TTC549 (cell line): ENCODE measurements at regions not wholly inside any gene's neighbourhood (a gene's known extent, or its start where the extent isn't known, plus 50 kb on each side); places are given as distances from the start of the nearest gene placed in this dataset.
"Not testable (repeated sequence)": the region's sequence is repeated elsewhere in the genome, so short reads cannot be mapped to it uniquely, and the experiment has no call there.

Experiments
- FAIRE-seq: peaks from 2 replicates; lab custom pipeline; 2012; peaks lifted over from hg19 to GRCh38; lab: Jason Lieb, UNC

- FAIRE-seq = no peak
Observed at GRCh38 chr4:126445596-126445995, 1130.8 kb downstream of the FAT4 start.

- FAIRE-seq = no peak
Observed at GRCh38 chr4:126446917-126447316, 1132.2 kb downstream of the FAT4 start.

DNA sequence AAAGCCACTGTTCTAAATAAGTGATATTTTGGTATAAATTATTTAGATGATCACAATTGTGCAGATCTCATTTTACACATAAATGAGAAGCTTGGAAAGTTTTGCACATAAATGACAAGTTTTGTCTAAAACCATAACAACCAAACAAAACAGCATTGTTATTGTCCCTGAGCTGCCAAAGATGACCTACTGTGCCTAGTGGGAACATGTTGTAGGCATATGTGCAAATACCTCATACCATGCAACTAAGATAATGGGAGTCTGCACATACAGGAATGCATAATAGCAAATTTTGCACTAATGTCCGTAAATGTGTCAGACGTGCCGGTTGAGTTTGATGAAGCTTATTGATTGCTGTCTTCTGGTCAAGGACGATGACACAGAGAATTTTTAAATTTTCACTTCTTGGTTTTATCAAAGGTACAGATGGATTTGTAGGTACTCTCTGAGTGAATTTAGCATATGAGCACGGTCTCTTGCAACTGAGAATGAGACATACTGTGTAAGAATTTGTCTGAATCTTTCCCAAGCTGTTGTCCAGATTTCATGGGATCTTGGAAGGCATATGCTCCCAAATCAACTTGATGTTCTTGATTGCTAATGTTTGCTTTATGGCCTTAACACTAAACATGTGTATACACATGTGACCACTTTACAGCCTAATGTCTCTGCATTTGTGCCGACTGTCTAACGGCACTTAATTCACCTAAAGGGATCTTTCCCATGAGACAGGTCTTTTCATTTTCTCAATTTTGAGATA, 1133.5 kb downstream of the FAT4 start:
- FAIRE-seq = no peak

GRCh38 chr4:126451237-126451873, 1136.6 kb downstream of the FAT4 start:
- FAIRE-seq = no peak

DNA sequence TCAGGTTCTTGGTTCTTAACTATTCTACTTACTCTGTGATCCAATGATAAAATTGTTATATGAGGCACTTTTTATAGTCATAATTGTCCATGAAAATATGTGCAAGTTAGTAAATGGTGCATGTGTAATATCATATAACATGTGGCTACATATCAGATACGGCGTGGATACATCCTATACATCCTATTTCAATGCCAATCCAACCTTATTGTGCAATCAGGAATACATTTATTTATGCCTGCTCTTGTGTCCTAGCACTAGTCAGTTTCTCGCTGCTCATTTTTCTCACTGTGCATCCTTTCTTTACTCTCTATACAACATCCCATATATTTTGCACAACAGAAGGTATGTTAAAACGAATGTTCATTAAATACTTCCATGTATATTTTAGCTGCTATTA, 1141.1 kb downstream of the FAT4 start:
- FAIRE-seq = no peak

DNA sequence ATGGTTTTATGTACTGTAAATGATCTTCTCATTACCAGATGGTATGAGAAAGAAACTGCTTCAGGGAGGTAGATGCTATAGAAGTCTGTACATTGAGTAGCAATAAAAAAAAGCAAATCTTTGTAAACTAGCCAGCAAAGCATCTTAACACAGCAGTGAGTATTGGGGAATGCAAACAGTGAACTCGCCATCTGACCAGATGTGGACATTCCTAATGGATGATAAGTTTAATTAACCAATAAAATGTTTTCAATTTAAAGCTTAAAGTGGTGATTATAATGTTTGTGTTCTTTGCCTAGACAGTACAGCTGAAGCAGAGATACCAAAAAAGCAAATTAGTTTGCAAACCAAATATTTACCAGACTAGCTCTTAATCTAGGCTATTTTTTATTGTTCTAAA, 1144.2 kb downstream of the FAT4 start:
- FAIRE-seq = no peak

- FAIRE-seq = no peak
Observed at GRCh38 chr4:126465341-126465740, 1150.6 kb downstream of the FAT4 start.

- FAIRE-seq = no peak
Observed at GRCh38 chr4:126466848-126467247, 1152.1 kb downstream of the FAT4 start.

DNA sequence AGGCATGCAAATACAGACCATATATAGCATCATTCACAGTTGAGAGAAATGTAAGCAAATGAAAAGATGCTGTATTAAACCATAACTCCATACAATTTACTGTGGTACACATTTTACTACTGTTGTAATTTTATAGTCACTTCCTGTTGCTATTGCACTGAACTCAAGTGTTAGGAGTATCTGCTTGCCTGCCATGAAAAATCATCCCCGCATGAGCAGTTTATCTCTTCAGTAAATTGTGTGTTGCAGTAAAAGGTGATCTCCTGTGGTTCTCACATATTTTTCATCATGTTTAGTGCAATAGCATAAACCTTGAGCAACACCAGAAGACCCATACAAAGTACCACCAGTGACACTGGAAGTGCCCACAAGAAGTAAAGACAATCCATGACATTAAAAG, 1153.4 kb downstream of the FAT4 start:
- FAIRE-seq = no peak

DNA sequence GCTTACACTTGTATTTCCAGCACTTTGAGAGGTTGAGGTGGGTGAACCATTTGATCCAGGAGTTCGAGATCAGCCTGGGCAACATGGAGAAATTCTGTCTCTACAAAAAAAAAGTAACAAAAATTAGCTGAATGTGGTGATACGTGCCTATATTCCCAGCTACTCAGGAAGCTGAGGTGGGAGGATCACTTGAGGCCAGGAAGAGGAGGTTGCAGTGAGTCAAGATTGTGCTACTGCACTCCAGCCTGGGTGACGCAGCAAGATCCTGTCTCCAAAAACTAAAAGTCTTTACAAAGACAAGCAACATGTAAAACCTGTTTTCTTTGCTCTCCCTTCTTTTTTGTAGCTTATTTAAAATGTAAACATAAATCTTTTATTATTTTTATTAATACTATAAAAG, 1156.1 kb downstream of the FAT4 start:
- FAIRE-seq = no peak

DNA sequence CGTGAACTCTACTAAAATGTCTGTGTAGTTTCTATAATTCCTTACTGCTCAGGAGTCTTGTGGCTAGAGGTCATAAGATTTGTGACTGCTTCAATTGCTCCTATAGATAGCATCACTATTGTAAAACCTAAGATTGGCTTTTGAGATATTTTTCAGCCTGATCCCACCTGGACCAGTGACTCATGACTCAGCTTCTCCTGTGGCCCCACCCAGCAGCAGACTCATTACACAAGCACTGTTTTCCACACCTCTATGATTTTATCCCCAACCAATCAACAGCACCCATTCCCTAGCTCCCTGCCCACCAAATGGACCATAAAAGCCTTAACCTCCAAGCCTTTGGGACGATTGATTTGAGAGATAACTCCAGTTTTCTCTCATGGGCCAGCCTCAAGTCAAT, 1157.0 kb upstream of the INTU start:
- FAIRE-seq = no peak

DNA sequence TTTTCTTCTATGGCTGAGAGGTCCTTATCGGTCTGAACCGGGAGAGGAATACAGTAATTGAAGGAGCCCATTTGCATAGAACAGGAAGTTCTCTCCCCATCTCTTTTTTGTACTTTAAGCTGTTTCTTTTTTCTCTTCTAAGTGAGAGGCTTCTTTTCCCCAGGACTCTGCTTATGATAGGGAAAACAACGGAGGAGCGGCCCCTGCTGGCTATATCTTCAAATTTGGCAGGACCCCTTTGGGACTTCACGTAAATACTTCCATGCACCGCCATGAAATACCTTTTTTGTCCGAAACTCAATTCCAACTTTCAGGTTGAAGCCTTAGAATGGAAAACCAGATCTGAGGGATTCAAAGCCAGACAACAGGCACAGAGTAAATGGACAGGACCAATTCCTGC, 1153.0 kb upstream of the INTU start:
- no peak for FAIRE-seq

DNA sequence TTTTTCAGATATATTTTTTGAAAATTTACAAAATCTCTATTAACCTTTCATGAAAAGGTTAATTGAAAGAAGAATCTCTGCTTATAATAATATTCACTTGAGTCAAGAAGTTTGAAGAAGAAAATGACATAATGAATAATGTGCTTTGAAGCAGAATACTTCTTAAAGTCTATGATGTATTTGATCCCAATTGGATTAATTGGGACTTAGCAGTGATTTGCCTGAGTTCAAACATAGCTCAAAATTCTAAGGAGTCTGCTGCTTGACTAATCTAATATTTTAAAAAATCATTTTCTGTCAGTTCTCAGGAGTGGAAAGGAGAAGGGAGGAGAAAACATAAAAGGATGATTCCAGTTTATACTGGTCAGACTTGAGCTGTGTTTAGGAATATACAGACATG, 1150.4 kb upstream of the INTU start:
- no peak for FAIRE-seq

GRCh38 chr4:126486377-126486776, 1146.4 kb upstream of the INTU start:
- no peak for FAIRE-seq

DNA sequence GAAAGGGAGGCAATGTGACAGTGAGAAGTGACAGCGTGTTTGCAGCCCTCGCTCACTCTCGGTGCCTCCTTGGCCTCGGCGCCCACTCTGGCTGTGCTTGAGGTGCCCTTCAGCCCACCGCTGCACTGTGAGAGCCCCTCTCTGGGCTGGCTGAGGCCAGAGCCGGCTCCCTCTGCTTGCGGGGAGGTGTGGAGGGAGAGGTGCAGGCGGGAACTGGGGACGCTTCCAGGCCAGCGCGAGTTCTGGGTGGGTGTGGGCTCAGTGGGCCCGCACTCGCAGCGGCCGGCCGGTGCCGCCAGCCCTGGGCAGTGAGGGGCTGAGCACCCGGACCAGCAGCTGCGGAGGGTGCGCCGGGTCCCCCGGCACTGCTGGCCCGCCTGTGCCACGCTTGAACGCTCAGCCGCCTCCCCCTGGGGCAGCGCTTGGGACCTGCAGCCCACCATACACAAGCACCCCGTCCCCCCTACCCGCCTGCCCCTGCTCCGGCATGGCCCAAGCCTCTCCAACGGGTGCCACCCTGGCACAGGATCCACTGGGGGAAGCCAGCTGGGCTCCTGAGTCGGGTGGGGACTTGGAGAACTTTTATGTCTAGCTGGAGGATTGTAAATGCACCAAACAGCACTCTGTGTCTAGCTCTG, 1142.8 kb upstream of the INTU start:
- FAIRE-seq = no peak

DNA sequence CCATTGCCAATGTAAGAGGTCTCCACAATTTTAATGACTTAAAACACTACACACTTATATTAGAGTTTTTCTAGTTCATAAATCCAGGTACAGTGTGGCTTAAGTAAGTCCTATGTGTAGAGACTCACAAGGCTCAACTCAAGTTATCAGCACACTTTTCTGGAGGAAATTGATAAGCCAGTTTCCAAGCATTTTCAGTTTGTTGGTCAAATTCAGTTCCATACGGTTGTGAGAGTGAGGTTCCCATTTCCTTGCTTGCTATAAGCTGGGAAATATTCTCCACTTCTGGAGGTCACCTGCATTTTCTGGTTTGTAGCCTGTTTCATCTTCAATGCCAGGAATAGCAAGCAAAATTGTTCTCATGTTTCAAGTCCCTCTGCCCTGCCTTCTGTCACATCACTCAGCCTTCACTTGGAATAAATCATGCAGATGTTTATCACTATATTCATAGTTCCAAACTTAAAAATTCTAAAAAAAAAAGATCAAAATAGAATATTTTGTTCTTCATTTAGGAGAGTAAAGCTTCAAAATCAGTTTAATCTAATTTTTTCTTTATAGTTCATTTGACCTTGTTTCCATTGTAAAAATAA, 1137.5 kb upstream of the INTU start:
- FAIRE-seq = no peak

DNA sequence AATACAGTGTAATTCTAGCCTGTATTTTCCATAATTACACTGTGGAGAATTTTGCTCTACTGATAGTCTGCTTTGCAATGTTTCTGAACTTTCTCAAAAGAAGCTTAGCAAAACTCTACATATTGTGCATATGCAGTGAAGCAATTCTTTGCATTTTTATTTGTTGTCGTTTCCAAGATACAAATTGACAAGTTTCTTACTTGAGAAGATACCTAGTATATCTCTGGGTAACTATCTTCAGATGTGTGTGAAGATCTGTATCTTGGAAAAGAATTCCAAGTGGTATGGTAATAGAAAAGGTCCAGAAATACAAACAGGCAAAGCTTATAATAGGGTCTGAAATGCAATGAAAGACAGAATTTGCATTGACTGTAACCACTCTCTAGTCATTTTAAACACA, 1119.8 kb upstream of the INTU start:
- no peak for FAIRE-seq

- FAIRE-seq = no peak
Observed at GRCh38 chr4:126513596-126513995, 1119.2 kb upstream of the INTU start.

DNA sequence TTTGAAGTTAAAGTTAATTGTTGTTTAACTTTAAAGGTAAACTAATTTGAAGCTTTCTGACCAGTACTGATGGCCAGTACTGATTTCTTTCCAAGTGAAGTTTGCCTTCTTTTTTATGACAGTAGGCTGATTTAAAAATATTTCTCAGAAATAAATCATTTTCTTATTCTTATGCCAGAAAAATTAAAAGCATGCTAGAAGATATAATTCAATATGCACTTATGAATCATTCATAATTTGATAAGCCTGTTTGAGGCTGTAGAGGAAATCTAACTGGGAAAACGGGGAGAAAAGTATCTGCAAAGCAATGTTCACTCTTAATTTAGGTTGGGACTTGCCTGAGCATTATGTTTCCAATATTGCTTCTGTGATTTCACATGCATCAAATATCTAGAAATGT, 1112.0 kb upstream of the INTU start:
- FAIRE-seq = no peak

DNA sequence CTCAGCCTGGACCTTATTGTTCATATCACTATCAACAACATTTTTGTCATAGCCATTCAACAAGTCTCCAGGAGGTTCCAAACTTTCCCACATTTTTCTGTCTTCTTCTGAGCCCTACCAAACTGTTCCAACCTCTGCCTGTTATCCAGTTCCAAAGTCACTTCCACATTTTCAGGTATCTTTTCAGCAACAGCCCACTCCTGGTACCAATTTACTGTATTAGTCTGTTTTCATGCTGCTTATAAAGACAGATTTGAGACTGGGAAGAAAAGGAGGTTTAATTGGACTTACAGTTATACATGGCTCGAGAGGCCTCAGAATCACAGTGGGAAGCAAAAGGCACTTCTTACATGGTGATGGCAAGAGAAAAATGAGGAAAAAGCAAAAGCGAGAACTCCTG, 1107.4 kb upstream of the INTU start:
- not testable (repeated sequence) for FAIRE-seq

DNA sequence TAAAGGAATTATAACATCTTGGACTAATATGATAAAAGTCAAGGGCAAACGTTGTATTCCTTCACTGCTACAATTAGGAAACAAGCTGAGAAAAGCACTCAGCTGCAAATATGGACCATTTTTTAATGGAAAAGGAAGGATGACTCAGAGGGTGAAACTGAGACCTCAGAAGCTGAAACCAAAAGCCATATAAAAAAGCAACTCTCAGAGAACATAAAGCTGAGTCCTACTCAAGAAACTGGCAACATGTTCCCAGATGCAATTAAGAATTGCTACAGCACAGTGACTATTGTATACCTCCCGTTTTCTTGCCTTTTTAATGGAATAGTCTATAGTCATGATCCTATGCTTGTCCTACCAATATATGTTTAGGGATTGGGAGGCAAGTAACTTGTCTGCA, 1106.4 kb upstream of the INTU start:
- no peak for FAIRE-seq

DNA sequence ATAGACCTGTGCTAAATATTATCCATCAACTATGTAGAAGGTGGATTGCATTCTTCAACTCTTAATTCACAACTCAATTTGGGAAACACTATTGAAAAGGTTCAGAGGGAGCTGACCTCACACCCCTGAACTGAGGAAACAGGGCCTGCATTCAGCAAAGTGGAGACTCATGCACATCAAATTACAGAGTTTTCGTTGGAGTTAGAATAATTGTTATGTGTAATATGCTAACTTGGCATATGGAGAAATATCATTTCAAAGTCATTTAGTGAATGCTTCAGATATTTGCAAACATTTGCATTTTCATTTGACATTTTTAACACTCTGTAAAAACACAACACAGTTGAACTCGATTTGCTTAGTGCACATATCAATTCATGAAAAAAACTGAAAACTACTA, 1102.8 kb upstream of the INTU start:
- no peak for FAIRE-seq

GRCh38 chr4:126530996-126531585, 1101.7 kb upstream of the INTU start:
- FAIRE-seq = no peak
